Suprapubic skin (tissue), 4 donors: ENCODE measurements at regions not wholly inside any gene's neighbourhood (a gene's known extent, or its start where the extent isn't known, plus 50 kb on each side); places are given as distances from the start of the nearest gene placed in this dataset.
A peak's percentile ranks its signal among the peaks of the same experiment; 100 is the strongest.

Experiments used
- POLR2A ChIP-seq, 2 donors: fragments of 450-650 bp; IDR thresholded peaks; one replicate each; pipeline ENCODE4 v1.6.1; 2017; ENCODE audit warnings: antibody characterized with exemption in 2 of 2, mild to moderate bottlenecking in 2 of 2, moderate library complexity in 2 of 2
- POLR2AphosphoS5 ChIP-seq, 3 donors: sonication (generic); formaldehyde crosslinking; IDR thresholded peaks; one replicate each; pipeline ENCODE4 v1.6.1; 2017; ENCODE audit warnings: antibody characterized with exemption in 3 of 3
- TF ChIP-seq, protein P1 (sequence below), 2 donors: fragments of 200-600 bp in 1 of 2; fragments of 450-650 bp in 1 of 2; sonication (generic) in 1 of 2; IDR thresholded peaks; one replicate each; pipeline ENCODE4 v1.5.1; 2016 to 2019; ENCODE audit warnings: antibody characterized with exemption in 2 of 2, mild to moderate bottlenecking in 1 of 2, moderate library complexity in 1 of 2

DNA sequence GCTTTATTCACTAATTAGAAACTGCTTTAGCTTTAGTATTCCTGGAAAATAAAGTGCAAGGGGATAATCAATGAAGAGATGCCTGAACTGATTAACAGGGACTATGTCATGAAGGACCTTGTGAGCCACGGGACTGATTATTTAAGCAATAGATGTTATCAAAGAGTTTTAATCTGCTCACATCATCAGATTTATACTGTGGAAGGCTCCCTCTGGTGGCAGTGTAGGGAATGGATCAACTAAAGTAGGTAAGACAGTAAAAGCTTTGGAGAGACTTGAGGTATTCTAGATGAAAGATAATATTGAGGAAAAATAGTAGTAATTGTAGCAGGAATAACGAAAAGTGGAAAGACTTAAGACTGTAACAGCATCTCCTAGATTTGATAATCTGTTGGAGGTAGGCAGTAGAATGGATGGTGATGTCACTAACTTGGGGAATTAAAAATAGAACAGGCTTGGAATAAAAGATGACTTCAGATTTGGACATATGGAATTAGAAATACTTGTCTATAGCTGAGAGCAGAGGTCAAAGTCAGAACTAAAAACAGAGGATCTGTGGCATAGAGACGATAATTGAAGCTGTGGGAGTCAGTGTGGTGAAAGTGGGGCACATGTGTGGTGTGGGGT lies 80.3 kb upstream of the HTR1E start:
- no peak for TF ChIP-seq POLR2AphosphoS5 (IDR thresholded peaks at IDR 0.05)
- no peak for TF ChIP-seq POLR2A (IDR thresholded peaks at IDR 0.05)
- TF ChIP-seq, protein P1, sequence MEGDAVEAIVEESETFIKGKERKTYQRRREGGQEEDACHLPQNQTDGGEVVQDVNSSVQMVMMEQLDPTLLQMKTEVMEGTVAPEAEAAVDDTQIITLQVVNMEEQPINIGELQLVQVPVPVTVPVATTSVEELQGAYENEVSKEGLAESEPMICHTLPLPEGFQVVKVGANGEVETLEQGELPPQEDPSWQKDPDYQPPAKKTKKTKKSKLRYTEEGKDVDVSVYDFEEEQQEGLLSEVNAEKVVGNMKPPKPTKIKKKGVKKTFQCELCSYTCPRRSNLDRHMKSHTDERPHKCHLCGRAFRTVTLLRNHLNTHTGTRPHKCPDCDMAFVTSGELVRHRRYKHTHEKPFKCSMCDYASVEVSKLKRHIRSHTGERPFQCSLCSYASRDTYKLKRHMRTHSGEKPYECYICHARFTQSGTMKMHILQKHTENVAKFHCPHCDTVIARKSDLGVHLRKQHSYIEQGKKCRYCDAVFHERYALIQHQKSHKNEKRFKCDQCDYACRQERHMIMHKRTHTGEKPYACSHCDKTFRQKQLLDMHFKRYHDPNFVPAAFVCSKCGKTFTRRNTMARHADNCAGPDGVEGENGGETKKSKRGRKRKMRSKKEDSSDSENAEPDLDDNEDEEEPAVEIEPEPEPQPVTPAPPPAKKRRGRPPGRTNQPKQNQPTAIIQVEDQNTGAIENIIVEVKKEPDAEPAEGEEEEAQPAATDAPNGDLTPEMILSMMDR (IDR thresholded peaks at IDR 0.05), result peak in 1 of 2 donors; percentile 42
